ENCODE measurements at regions not wholly inside any gene's neighbourhood (a gene's known extent, or its start where the extent isn't known, plus 50 kb on each side); places are given as distances from the start of the nearest gene placed in this dataset.

DNA sequence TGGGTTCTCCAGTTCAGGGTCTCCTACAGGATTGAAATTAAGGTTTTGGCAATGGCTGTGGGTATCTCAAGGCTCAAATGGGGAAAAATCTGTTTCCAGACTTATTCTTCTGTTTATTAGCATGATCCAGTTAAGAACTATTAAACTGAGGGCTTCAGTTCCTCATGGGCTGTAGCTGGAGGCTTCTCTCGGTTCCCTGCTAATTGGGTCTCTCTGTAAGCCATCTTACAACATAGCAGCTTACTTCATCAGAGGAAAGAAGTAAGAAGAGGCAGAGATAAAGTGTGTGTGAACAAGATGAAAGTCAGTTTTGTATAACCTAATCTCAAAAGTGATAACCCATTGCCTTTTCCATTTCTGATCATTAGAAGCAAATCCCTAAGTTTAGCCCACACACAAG is 391.9 kb downstream of the PSAT1 start:
- 60% methylated on average over 1 of the region's 1 CpG for whole genome bisulfite sequencing (ENCODE audit: missing lambda C conversion rate)
- DNase-seq (ENCODE audit: low read depth in 1 of 2, low spot score in 1 of 2) (no peak), ATAC-seq (no peak), FAIRE-seq (no peak)
- TF ChIP-seq, protein P1, sequence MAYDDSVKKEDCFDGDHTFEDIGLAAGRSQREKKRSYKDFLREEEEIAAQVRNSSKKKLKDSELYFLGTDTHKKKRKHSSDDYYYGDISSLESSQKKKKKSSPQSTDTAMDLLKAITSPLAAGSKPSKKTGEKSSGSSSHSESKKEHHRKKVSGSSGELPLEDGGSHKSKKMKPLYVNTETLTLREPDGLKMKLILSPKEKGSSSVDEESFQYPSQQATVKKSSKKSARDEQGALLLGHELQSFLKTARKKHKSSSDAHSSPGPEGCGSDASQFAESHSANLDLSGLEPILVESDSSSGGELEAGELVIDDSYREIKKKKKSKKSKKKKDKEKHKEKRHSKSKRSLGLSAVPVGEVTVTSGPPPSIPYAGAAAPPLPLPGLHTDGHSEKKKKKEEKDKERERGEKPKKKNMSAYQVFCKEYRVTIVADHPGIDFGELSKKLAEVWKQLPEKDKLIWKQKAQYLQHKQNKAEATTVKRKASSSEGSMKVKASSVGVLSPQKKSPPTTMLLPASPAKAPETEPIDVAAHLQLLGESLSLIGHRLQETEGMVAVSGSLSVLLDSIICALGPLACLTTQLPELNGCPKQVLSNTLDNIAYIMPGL (CRISPR knock-in tag; IDR thresholded peaks at IDR 0.05; ENCODE audit: borderline replicate concordance), result no peak
- no peak for TF ChIP-seq NPAS2 (CRISPR knock-in tag; IDR thresholded peaks at IDR 0.05; ENCODE audit: borderline replicate concordance)
- TF ChIP-seq, protein P2, sequence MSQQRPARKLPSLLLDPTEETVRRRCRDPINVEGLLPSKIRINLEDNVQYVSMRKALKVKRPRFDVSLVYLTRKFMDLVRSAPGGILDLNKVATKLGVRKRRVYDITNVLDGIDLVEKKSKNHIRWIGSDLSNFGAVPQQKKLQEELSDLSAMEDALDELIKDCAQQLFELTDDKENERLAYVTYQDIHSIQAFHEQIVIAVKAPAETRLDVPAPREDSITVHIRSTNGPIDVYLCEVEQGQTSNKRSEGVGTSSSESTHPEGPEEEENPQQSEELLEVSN (IDR thresholded peaks at IDR 0.05; ENCODE audit: borderline replicate concordance, low read depth), result no peak
- TF ChIP-seq CBX2 (IDR thresholded peaks at IDR 0.05; ENCODE audit: borderline replicate concordance, low read depth), result no peak
- TF ChIP-seq ZFP36 (IDR thresholded peaks at IDR 0.05; ENCODE audit: borderline replicate concordance, partially characterized antibody), result no peak
- TF ChIP-seq KDM5A (IDR thresholded peaks at IDR 0.05), result no peak
- no peak for TF ChIP-seq FOXS1 (CRISPR knock-in tag; IDR thresholded peaks at IDR 0.05)
- no peak for TF ChIP-seq ZC3H11A (IDR thresholded peaks at IDR 0.05)
- TF ChIP-seq HOXB13 (CRISPR knock-in tag; IDR thresholded peaks at IDR 0.05; ENCODE audit: low read depth), result no peak
- no peak for TF ChIP-seq HEYL (CRISPR knock-in tag; IDR thresholded peaks at IDR 0.05)
- TF ChIP-seq, protein P3, sequence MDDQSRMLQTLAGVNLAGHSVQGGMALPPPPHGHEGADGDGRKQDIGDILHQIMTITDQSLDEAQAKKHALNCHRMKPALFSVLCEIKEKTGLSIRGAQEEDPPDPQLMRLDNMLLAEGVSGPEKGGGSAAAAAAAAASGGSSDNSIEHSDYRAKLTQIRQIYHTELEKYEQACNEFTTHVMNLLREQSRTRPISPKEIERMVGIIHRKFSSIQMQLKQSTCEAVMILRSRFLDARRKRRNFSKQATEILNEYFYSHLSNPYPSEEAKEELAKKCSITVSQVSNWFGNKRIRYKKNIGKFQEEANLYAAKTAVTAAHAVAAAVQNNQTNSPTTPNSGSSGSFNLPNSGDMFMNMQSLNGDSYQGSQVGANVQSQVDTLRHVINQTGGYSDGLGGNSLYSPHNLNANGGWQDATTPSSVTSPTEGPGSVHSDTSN (IDR thresholded peaks at IDR 0.05), result no peak
- TF ChIP-seq NFE2L2 (conservative IDR thresholded peaks at IDR 0.05; ENCODE audit: low read length), result no peak
- TF ChIP-seq RCOR1 (IDR thresholded peaks at IDR 0.05; ENCODE audit: low read depth, low read length), result no peak
- CTCF ChIA-PET, result no interaction called here
- POLR2A ChIA-PET, result no interaction called here
- Histone ChIP-seq H3K4me2 (no peak overlapping the region), H3K4me3 (no peak overlapping the region), H3K4me1 (no peaks in the 10 kb centered on the region), H3K27ac (no peak overlapping the region), H3K9me3 (no peaks in the 10 kb centered on the region)

DNA sequence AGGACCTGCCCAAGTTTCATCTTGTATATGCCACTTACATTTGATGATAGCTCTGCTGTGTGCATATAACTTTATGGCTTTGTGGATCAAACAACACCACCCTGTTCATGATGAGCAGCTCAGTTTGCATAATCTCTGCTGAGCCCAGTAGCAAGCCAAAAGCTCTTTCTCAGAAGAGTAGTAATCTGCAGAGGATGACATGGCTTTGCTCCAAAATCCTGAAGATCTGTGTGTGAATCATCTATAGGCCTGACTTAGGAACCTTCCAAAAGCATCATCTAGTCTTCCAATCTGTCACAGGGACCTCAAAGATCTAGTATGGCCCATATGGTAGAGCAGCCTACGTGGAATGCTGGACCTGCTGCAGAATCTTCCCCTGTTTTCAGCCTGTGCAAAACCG is 394.6 kb downstream of the PSAT1 start:
- no peak for ATAC-seq
- FAIRE-seq, result no peak
- Histone ChIP-seq H3K27ac (no peak overlapping the region), H3K4me2 (no peak overlapping the region), H3K4me1 (no peaks in the 10 kb centered on the region), H3K4me3 (no peak overlapping the region), H3K9me3 (no peaks in the 10 kb centered on the region)
- WGBS (ENCODE audit: missing lambda C conversion rate), result 74% methylated on average over 2 of the region's 2 CpGs
- CTCF ChIA-PET, result interaction anchor here (1.0 kb wide), 1 partner anchor 26 kb away, joined by 4 read pairs; no protein-coding TSS in a partner anchor
- POLR2A ChIA-PET, result no interaction called here
- no peak for TF ChIP-seq POLR2A (IDR thresholded peaks at IDR 0.05; ENCODE audit: low read length)
- no peak for TF ChIP-seq RAD21 (conservative IDR thresholded peaks at IDR 0.05 in 1 of 2, IDR thresholded peaks at IDR 0.05 in 1 of 2)
- no peak for TF ChIP-seq TP53 (CRISPR knock-in tag; IDR thresholded peaks at IDR 0.05)
- TF ChIP-seq, protein P4, sequence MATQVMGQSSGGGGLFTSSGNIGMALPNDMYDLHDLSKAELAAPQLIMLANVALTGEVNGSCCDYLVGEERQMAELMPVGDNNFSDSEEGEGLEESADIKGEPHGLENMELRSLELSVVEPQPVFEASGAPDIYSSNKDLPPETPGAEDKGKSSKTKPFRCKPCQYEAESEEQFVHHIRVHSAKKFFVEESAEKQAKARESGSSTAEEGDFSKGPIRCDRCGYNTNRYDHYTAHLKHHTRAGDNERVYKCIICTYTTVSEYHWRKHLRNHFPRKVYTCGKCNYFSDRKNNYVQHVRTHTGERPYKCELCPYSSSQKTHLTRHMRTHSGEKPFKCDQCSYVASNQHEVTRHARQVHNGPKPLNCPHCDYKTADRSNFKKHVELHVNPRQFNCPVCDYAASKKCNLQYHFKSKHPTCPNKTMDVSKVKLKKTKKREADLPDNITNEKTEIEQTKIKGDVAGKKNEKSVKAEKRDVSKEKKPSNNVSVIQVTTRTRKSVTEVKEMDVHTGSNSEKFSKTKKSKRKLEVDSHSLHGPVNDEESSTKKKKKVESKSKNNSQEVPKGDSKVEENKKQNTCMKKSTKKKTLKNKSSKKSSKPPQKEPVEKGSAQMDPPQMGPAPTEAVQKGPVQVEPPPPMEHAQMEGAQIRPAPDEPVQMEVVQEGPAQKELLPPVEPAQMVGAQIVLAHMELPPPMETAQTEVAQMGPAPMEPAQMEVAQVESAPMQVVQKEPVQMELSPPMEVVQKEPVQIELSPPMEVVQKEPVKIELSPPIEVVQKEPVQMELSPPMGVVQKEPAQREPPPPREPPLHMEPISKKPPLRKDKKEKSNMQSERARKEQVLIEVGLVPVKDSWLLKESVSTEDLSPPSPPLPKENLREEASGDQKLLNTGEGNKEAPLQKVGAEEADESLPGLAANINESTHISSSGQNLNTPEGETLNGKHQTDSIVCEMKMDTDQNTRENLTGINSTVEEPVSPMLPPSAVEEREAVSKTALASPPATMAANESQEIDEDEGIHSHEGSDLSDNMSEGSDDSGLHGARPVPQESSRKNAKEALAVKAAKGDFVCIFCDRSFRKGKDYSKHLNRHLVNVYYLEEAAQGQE (IDR thresholded peaks at IDR 0.05), result no peak
- TF ChIP-seq JUNB (IDR thresholded peaks at IDR 0.05), result no peak
- no peak for TF ChIP-seq CEBPB (IDR thresholded peaks at IDR 0.05)
- no peak for TF ChIP-seq HEYL (CRISPR knock-in tag; IDR thresholded peaks at IDR 0.05)
- TF ChIP-seq MAFK (IDR thresholded peaks at IDR 0.05; ENCODE audit: partially characterized antibody), result no peak
- DNase-seq (ENCODE audit: low read depth in 1 of 2, low spot score in 1 of 2), result no peak
